Stimulated activated CD4-positive, alpha-beta T cell treated with anti-CD3 and anti-CD28 coated beads, Interleukin-1b, Interleukin-23, amount 100 ng/mL, for 48 hours (primary cell): ENCODE measurements at regions not wholly inside any gene's neighbourhood (a gene's known extent, or its start where the extent isn't known, plus 50 kb on each side); places are given as distances from the start of the nearest gene placed in this dataset.

Experiments used
- DNase-seq: peaks from one replicate; pipeline ENCODE4 v3.0.0-alpha.2; 2020

DNA sequence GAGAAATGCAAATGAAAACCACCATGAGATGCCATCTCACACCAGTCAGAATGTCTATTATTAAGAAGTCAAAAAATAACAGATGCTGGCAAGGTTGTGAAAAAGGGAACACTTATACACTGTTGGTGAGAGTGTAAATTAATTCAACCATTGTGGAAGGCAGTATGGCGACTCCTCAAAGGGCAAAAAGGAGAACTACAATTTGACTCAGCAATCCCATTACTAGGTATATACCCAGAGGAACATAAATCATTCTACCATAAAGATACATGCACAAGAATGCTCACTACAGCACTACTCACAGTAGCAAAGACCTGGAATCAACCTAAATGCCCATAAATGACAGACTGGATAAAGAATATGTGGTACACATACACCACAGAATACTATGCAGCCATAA is 161.1 kb upstream of the PDGFD start:
- DNase-seq = no peak

GRCh38 chr11:104324276-104324675 is 160.3 kb upstream of the PDGFD start:
- no peak for DNase-seq

- DNase-seq = no peak
Observed at GRCh38 chr11:104323841-104324240, 159.9 kb upstream of the PDGFD start.

DNA sequence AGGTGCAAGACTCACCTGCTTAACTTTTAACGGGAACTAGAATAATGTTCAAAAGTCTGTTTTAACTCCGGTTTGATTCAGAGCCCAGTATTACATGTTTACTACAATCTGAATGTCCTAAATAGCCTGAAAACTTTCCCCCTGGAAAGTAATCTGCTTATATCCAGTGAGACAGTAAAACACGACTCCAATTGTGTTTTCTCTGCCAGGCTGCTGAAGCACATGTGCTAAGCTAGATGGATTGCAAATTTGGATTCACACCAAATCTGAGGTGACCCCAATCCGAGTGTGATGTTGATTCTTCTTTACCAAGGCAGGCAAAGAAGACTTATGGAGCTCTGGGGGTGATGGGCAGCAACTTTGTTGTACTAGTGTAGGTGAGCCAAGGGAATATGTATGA is 158.7 kb upstream of the PDGFD start:
- no peak for DNase-seq

DNA sequence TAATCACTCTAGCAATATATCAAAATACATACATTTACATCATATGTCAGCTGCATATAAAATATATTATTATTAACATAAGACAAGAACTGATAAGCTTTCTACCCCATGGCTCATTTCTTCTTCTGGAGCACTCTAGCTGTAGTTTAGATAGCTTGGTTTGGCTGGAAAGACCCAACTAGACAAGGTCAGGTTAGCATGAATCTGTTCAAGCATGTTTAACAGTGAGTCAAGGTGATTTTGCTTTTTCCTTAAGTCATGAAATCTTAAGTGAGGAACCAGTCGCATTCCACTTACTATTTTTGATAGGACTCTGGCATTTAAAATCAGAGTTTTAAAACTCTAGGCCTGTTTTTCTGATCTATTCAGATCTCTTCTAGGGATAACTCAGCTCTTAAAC is 157.0 kb upstream of the PDGFD start:
- DNase-seq = no peak

DNA sequence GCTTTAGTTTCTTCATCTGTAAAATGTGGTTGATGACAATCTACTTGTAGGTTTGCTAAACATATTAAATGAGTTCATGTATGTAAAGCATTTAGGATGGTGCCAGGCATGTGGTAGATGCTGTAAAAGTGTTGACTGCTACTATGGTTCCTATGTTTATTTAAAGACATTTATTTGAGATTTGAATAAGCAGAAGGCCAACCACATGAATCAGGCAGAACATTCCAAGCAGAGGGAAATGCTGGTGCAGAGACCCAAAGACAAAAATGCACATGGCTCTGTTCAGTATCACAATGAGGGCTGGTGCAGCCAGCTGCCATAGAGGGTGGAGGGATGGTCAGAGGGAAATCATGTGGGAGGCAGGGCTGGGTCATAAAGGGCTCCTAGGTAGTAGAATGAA is 156.2 kb upstream of the PDGFD start:
- DNase-seq = no peak

GRCh38 chr11:104319396-104319795 is 155.4 kb upstream of the PDGFD start:
- no peak for DNase-seq

DNA sequence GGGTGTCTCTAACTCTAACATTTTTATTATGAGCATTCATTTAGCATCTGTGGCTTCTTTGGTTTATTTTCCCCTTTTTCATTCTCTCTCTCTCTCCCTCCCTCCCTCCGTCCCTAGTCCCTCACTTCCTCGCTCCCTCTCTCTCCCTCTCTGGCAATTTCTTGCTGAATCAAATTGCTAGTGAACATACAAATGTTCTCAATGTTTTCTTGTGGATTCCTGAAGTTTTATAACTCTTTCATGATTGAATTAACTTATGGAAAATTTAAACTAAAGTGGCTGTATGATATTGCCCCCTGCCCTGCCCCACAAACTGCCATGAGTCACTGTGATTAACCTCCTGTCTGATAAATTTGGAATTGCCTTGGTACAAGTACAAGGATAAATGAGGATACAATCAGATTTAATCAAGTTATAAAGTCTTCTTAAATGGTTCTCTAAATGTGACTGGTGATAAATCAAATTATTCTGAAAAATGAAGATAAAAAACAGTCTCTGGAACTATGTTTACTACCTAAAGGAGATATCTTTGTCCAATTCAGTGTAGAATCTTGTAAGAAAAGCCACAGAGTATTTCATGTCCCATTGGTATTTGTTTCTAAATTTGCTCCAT is 143.0 kb upstream of the PDGFD start:
- no peak for DNase-seq

- DNase-seq = no peak
Observed at GRCh38 chr11:104301776-104302175, 137.8 kb upstream of the PDGFD start.

- no peak for DNase-seq
Observed at GRCh38 chr11:104291646-104292045, 127.7 kb upstream of the PDGFD start.

DNA sequence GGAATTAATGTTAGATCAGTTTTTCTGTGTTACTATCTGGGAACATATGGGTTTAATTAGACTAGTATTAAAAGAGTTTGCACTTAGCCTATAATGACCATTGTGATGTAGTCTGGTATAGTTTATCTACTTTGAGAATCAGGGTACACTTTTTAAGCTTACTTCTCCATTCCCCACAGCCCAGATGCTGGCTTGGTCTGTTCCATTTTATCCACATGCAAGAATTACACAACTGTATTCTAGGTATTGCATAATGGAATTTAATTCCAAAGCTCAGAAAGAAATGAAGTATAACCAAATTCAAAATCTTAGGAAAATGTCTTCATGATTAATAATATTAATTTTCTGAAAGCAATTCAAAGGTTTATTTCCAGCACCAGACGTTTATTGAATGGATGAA is 122.2 kb upstream of the PDGFD start:
- no peak for DNase-seq

GRCh38 chr11:104279587-104279986 is 115.6 kb upstream of the PDGFD start:
- DNase-seq = no peak

- DNase-seq = no peak
Observed at GRCh38 chr11:104275992-104276391, 112.0 kb upstream of the PDGFD start.

GRCh38 chr11:104260456-104260855 is 96.5 kb upstream of the PDGFD start:
- DNase-seq = no peak

- no peak for DNase-seq
Observed at GRCh38 chr11:104259121-104259610, 95.2 kb upstream of the PDGFD start.

GRCh38 chr11:104256525-104256924 is 92.6 kb upstream of the PDGFD start:
- DNase-seq = no peak

- DNase-seq = peak; percentile 3
Observed at GRCh38 chr11:104254347-104254746, 90.4 kb upstream of the PDGFD start.

- DNase-seq = no peak
Observed at GRCh38 chr11:104246590-104246989, 82.6 kb upstream of the PDGFD start.

GRCh38 chr11:104238916-104239315 is 75.0 kb upstream of the PDGFD start:
- no peak for DNase-seq

DNA sequence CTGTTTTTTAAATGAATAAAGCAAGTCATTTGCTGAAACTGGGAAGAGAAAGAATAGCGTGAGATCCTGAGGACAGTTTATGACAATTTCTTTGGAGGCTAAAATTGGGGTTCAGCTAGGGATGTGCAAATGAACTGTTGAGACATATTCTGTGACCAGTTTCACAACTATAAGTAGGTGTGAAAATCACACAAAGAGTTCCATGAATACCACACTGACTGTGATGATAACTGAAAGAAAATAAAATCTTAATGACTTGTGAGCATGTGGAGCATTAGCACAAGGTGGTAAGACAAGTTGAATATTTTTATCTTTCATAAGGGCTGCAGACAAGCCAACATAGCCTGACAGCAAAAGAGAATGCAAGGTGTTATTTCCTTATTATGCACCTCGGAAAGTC is 61.1 kb upstream of the PDGFD start:
- DNase-seq = no peak

DNA sequence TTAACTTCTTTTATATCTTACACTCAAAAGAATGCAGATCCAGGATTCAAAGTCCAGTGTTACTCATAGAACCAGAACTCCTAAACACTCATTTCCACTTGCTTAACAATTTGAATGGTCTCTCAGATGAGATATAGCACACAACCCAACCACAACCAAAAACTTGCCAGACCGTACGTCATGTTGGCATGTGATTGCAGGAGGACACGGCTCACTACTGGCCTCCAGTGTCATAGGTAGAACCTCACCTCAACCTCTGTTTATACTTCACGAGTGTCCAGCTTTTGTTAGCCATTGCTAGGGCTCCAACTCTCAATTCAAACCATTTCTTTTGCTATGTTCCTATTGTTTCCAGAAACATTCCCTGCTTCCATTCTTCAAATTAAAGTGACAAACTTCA is 58.5 kb upstream of the PDGFD start:
- DNase-seq = no peak

DNA sequence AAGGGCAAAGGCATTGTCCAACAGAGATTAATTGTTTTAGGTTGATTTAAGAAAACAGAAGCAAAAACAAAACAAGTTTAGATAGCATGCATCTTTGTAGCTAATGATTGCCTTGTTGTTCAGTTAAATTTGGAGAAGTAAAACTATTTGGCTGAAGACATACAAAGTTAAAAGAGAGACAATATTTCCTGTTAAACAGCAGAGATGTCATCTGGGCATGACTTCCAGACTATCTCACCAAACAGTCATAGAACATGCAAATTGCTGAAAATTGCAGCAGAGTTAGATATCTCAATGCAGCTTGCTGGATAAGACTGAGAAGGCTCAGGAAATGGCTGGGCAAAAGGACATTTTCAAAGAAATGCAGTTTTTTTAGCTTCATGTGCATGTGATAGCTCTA is 57.5 kb upstream of the PDGFD start:
- DNase-seq = no peak

- no peak for DNase-seq
Observed at GRCh38 chr11:104219096-104219495, 55.1 kb upstream of the PDGFD start.

DNA sequence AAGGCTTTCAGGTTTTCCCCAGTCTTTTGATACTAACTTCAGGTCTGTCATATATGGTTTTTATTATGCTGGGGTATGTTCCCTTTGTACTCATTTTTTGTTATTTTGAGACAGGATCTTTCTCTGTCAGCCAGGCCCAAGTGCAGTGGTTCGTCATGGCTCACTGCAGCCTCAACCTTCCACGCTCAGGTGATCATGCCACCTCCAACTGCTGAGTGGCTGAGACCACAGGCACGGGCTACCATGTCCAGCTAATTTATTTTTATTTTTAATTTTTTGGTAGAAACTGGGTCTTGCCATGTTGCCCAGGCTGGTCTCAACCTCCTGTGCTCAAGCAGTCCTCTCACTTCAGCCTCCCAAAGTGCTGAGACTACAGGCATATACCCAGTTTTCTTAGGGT is 50.6 kb upstream of the PDGFD start:
- no peak for DNase-seq
